Keratinocyte (primary cell): ENCODE measurements at regions not wholly inside any gene's neighbourhood (a gene's known extent, or its start where the extent isn't known, plus 50 kb on each side); places are given as distances from the start of the nearest gene placed in this dataset.

Experiments used
- DNase-seq: peaks from one replicate; pipeline ENCODE4 v3.0.0-alpha.2; 2011; ENCODE audit warnings: low read depth, missing footprints, low spot score
- FAIRE-seq: peaks from 2 replicates; lab custom pipeline; 2011; peaks lifted over from hg19 to GRCh38; lab: Jason Lieb, UNC
- H2AFZ ChIP-seq: 2 replicates; pipeline ENCODE4 v1.6.0; 2012; ENCODE audit warnings: low read length, control low read depth, inconsistent platforms; ENCODE audit not compliant: control insufficient read depth
- H3K27ac ChIP-seq: 2 replicates; pipeline ENCODE4 v1.5.1; 2011; ENCODE audit warnings: low read length; ENCODE audit not compliant: control insufficient read depth, insufficient read depth
- H3K27me3 ChIP-seq: 3 replicates; pipeline ENCODE4 v1.6.0; 2011; ENCODE audit warnings: low read length; ENCODE audit not compliant: control insufficient read depth, insufficient read depth; ENCODE audit errors: extremely low read depth
- H3K36me3 ChIP-seq, 2 experiments: 2 replicates in 1 of 2; 3 replicates in 1 of 2; pipeline ENCODE4 v1.5.1; 2011; ENCODE audit warnings: low read length in 2 of 2, mild to moderate bottlenecking in 1 of 2; ENCODE audit not compliant: control insufficient read depth in 2 of 2, insufficient read depth in 2 of 2; ENCODE audit errors: extremely low read depth in 1 of 2
- H3K4me1 ChIP-seq: 3 replicates; pipeline ENCODE4 v1.5.1; 2011; ENCODE audit warnings: low read length; ENCODE audit not compliant: control insufficient read depth, insufficient read depth; ENCODE audit errors: extremely low read depth
- H3K4me2 ChIP-seq: 3 replicates; pipeline ENCODE4 v1.6.0; 2011; ENCODE audit warnings: low read depth, low read length; ENCODE audit not compliant: control insufficient read depth, insufficient read depth; ENCODE audit errors: extremely low read depth
- H3K4me3 ChIP-seq, 3 experiments: fragments of 200-600 bp in 1 of 3; sonication (generic) in 1 of 3; 2 replicates in 2 of 3; 3 replicates in 1 of 3; pipeline ENCODE4 v1.5.1; 2011 to 2016; ENCODE audit warnings: low read length in 3 of 3, mild to moderate bottlenecking in 3 of 3, control low read depth in 2 of 3, inconsistent platforms in 1 of 3, low read depth in 1 of 3, mixed read lengths in 1 of 3, mixed run types in 1 of 3, moderate library complexity in 1 of 3; ENCODE audit not compliant: control insufficient read depth in 2 of 3, insufficient read depth in 2 of 3; ENCODE audit errors: extremely low read depth in 1 of 3
- H3K79me2 ChIP-seq: 2 replicates; pipeline ENCODE4 v1.6.0; 2012; ENCODE audit warnings: low read length; ENCODE audit not compliant: control insufficient read depth, insufficient read depth
- H3K9ac ChIP-seq: 3 replicates; pipeline ENCODE4 v1.6.0; 2011; ENCODE audit warnings: low read length; ENCODE audit not compliant: control insufficient read depth, insufficient read depth; ENCODE audit errors: extremely low read depth
- H3K9me1 ChIP-seq: 3 replicates; pipeline ENCODE4 v1.6.0; 2011; ENCODE audit warnings: low read length; ENCODE audit not compliant: control insufficient read depth, insufficient read depth; ENCODE audit errors: extremely low read depth
- H3K9me3 ChIP-seq: 2 replicates; pipeline ENCODE4 v1.5.1; 2012; ENCODE audit warnings: low read depth, low read length; ENCODE audit not compliant: control insufficient read depth
- H4K20me1 ChIP-seq: 3 replicates; pipeline ENCODE4 v1.6.0; 2011; ENCODE audit warnings: low read length; ENCODE audit not compliant: control insufficient read depth, insufficient read depth; ENCODE audit errors: extremely low read depth
- EZH2 ChIP-seq: IDR thresholded peaks from one replicate; pipeline ENCODE4 v1.6.1; 2012; ENCODE audit warnings: inconsistent platforms, mild to moderate bottlenecking, low read length, moderate library complexity
- dilution Hi-C: fragments of 300-500 bp; cut with MboI; formaldehyde crosslinking; loops from one replicate; pipeline ENCODE4 v1.7.0; 2020; ENCODE audit warnings: low sequenced_read_pairs; ENCODE audit not compliant: extremely low pct_ligation_motif_present
- TF ChIP-seq, protein P1 (sequence below), 3 experiments: IDR thresholded peaks in 1 of 3; conservative IDR thresholded peaks in 1 of 3; optimal IDR thresholded peaks in 1 of 3; 2 replicates in 2 of 3; 3 replicates in 1 of 3; pipeline versions ENCODE3 to v1.5.1; 2011; ENCODE audit warnings: low read length in 3 of 3, mild to moderate bottlenecking in 3 of 3, moderate library complexity in 2 of 3, control low read depth in 1 of 3, inconsistent platforms in 1 of 3; ENCODE audit not compliant: insufficient read depth in 2 of 3; ENCODE audit errors: extremely low read depth in 1 of 3

DNA sequence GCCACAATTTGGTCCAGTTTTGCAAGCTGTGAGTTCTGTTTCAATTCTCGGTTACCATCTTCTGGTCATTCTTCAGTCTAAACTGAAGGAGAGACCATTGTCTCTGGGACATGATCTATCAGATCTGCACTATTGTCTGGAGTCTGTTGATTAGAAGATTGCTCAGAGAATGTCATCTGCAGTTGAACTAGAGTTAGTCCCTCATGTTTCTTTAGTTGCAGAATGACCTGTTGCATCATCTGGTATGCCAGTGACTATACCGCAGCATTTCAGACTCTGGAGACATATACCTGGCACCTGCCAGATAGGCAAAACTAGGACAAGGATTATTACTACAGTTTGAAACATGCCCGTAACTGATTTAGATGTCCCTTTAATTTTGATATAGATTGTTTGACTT lies 194.8 kb downstream of the LRRC70 start:
- TF ChIP-seq, protein P1, sequence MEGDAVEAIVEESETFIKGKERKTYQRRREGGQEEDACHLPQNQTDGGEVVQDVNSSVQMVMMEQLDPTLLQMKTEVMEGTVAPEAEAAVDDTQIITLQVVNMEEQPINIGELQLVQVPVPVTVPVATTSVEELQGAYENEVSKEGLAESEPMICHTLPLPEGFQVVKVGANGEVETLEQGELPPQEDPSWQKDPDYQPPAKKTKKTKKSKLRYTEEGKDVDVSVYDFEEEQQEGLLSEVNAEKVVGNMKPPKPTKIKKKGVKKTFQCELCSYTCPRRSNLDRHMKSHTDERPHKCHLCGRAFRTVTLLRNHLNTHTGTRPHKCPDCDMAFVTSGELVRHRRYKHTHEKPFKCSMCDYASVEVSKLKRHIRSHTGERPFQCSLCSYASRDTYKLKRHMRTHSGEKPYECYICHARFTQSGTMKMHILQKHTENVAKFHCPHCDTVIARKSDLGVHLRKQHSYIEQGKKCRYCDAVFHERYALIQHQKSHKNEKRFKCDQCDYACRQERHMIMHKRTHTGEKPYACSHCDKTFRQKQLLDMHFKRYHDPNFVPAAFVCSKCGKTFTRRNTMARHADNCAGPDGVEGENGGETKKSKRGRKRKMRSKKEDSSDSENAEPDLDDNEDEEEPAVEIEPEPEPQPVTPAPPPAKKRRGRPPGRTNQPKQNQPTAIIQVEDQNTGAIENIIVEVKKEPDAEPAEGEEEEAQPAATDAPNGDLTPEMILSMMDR (optimal IDR thresholded peaks at IDR 0.05 in 1 of 3, IDR thresholded peaks at IDR 0.05 in 1 of 3, conservative IDR thresholded peaks at IDR 0.05 in 1 of 3; ENCODE audit: extremely low read depth in 1 of 3, insufficient read depth in 2 of 3, low read length in 3 of 3) = no peak
- TF ChIP-seq EZH2 = no peak
- H3K27me3 ChIP-seq = no peaks in the 10 kb centered on the region
- no peak for DNase-seq
- H3K9me1 ChIP-seq = no peaks in the 10 kb centered on the region
- no peak overlapping the region for H2AFZ ChIP-seq
- dilution Hi-C loops = no loop called here
- no peaks in the 10 kb centered on the region for H3K36me3 ChIP-seq
- H4K20me1 ChIP-seq = no peaks in the 10 kb centered on the region
- H3K27ac ChIP-seq = no peak overlapping the region
- no peak overlapping the region for H3K9ac ChIP-seq
- no peak for FAIRE-seq
- no peaks in the 10 kb centered on the region for H3K4me1 ChIP-seq
- H3K4me3 ChIP-seq = no peak overlapping the region
- no peaks in the 10 kb centered on the region for H3K9me3 ChIP-seq
- no peak overlapping the region for H3K4me2 ChIP-seq
- no peaks in the 10 kb centered on the region for H3K79me2 ChIP-seq

DNA sequence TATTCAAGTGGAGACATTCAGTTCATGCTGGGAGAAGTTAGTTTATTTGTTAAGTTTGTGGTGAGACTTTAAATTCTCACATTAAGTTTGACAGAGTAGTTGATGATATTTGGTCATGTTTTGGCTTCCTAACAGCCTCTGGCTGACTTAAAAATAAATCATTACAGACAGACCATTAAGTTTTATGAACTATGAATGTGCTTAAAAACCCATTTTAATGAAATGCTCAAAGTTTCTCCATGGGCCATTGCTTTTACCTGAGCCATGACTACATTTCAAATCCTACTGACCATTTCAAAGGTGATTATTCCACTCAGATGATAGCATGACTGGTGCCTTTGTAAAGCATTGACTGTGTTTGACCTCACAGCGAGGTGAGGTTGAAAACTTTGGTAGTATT lies 192.7 kb downstream of the LRRC70 start:
- TF ChIP-seq EZH2 = no peak
- TF ChIP-seq, protein P1 (optimal IDR thresholded peaks at IDR 0.05 in 1 of 3, IDR thresholded peaks at IDR 0.05 in 1 of 3, conservative IDR thresholded peaks at IDR 0.05 in 1 of 3; ENCODE audit: extremely low read depth in 1 of 3, insufficient read depth in 2 of 3, low read length in 3 of 3) = no peak
- Histone ChIP-seq H3K27ac (no peak overlapping the region), H3K79me2 (no peaks in the 10 kb centered on the region), H3K36me3 (no peaks in the 10 kb centered on the region), H3K9me1 (no peaks in the 10 kb centered on the region), H4K20me1 (no peaks in the 10 kb centered on the region), H3K9me3 (no peaks in the 10 kb centered on the region), H3K4me3 (no peak overlapping the region), H3K27me3 (no peaks in the 10 kb centered on the region), H3K4me2 (no peak overlapping the region), H2AFZ (no peak overlapping the region), H3K9ac (no peak overlapping the region), H3K4me1 (no peaks in the 10 kb centered on the region)
- dilution Hi-C loops = no loop called here
- FAIRE-seq (no peak), DNase-seq (no peak)
